SJSA1 (cell line): ENCODE measurements at regions not wholly inside any gene's neighbourhood (a gene's known extent, or its start where the extent isn't known, plus 50 kb on each side); places are given as distances from the start of the nearest gene placed in this dataset.
"Not testable (repeated sequence)": the region's sequence is repeated elsewhere in the genome, so short reads cannot be mapped to it uniquely, and the experiment has no call there.

Source experiments
- DNase-seq, 2 experiments: peaks; one replicate each; pipeline ENCODE4 v3.0.0-alpha.2; 2015 to 2020; ENCODE audit warnings: low spot score in 2 of 2, low read depth in 1 of 2
- H3K27ac ChIP-seq: fragments of 250-450 bp; sonication (Bioruptor Pico); 2 replicates; pipeline ENCODE4 v1.5.1; 2020; ENCODE audit warnings: mild to moderate bottlenecking, moderate library complexity
- H3K27me3 ChIP-seq: fragments of 250-450 bp; sonication (Bioruptor Pico); replicated peaks from 2 replicates; pipeline ENCODE4 v1.5.1; 2020; ENCODE audit warnings: mild to moderate bottlenecking, moderate library complexity
- H3K36me3 ChIP-seq: fragments of 250-450 bp; sonication (Bioruptor Pico); 2 replicates; pipeline ENCODE4 v1.5.1; 2020; ENCODE audit warnings: mild to moderate bottlenecking
- H3K4me1 ChIP-seq: fragments of 250-450 bp; sonication (Bioruptor Pico); replicated peaks from 2 replicates; pipeline ENCODE4 v1.6.1; 2021; ENCODE audit warnings: mild to moderate bottlenecking
- H3K4me3 ChIP-seq: fragments of 250-450 bp; sonication (Bioruptor Pico); 2 replicates; pipeline ENCODE4 v1.5.1; 2020; ENCODE audit warnings: mild to moderate bottlenecking
- H3K9me3 ChIP-seq: fragments of 250-450 bp; sonication (Bioruptor Pico); replicated peaks from 2 replicates; pipeline ENCODE4 v1.5.1; 2020; ENCODE audit warnings: mild to moderate bottlenecking

DNA sequence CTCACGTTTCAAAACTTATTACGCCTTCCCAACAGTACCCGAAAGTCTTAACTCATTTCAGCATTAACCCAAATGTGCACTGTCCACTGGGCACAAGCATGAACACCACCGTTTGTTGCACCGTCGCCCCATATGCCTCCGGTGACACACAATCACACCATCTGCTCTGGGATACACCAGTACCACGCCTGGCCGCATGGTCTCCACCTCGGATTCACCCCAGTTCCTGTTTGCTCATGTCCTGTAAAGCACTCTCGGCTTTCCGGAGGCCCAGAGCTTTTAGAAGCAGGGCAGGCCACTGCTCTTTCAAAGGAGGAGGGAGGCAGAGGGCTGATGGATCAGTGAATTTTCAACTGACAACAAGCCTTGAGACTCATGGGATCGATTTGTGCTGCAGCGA, 1570.0 kb upstream of the DEFB115 start:
- no peaks in the 10 kb centered on the region for H3K9me3 ChIP-seq
- H3K27ac ChIP-seq = no peak overlapping the region
- no peaks in the 10 kb centered on the region for H3K36me3 ChIP-seq
- H3K4me1 ChIP-seq = no peaks in the 10 kb centered on the region
- no peaks in the 10 kb centered on the region for H3K27me3 ChIP-seq
- DNase-seq = no peak
- H3K4me3 ChIP-seq = no peak overlapping the region

DNA sequence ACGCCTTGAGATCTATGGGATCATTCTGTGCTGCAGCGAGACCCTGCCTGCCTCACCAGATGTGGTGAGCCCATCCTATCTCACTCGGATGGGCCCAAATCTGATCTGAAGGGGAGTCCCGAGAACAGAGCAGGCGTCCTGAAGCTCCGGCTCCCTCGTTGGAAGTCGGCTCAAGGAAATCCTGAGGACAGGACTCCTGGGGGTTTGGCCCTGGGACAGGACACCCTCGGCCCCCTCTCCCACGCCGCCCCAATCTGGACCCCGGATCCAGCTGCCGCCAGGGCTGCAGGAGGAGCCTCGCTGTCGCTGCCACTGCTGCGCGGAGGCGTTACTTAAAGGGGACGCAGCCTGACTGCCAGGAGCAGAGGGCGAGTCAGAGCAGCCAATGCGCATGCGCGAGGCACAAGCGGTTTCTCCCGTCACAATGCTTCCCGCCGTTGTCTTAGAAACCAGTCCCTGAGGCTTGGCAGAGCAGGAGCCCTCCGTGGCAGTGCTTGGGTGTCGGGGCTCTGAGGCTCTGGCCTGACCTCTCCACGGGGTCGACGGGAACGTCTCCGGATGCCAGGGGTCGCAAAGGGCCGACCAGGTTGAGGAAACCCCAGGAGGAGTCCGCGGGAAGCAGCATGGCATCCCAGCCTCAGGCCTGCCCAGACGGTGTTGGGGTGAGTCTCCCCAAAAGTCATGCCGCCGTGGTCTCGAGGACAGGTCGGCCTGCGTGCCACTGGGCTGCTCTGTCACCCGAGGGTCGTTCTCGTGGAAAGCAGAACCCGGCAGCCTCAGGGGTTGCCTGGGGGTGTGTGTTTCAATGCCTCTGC, 1567.8 kb upstream of the DEFB115 start:
- Histone ChIP-seq H3K9me3 (no peaks in the 10 kb centered on the region), H3K4me3 (no peak overlapping the region), H3K36me3 (no peaks in the 10 kb centered on the region), H3K27ac (no peak overlapping the region), H3K27me3 (no peaks in the 10 kb centered on the region), H3K4me1 (no peaks in the 10 kb centered on the region)
- no peak for DNase-seq

DNA sequence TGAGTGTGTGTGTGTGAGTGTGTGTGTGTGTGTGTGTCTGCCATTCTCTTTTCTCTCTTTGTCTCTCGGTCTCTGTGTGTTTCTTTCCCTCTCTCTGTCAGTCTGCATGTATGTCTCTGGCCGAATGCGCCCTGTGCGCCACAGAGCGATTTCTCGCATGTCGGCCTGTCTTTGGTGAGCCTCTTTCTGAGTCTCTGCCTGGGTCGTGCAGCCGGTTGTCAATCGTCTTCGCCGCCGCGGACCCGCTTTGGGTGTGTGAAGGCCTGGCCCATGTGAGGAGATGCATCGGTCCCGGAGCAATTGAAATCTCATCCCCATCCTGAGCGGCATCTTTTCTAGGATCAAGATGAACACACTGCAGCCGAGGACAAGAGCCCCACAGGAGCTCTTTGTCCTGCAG, 1567.2 kb upstream of the DEFB115 start:
- Histone ChIP-seq H3K4me3 (no peak overlapping the region), H3K36me3 (no peaks in the 10 kb centered on the region), H3K27me3 (no peaks in the 10 kb centered on the region), H3K4me1 (no peaks in the 10 kb centered on the region), H3K27ac (no peak overlapping the region), H3K9me3 (no peaks in the 10 kb centered on the region)
- no peak for DNase-seq

- H3K4me1 ChIP-seq = no peaks in the 10 kb centered on the region
- H3K36me3 ChIP-seq = no peaks in the 10 kb centered on the region
- H3K27ac ChIP-seq = no peak overlapping the region
- no peak for DNase-seq
- no peaks in the 10 kb centered on the region for H3K27me3 ChIP-seq
- H3K4me3 ChIP-seq = no peak overlapping the region
- H3K9me3 ChIP-seq = no peaks in the 10 kb centered on the region
Measured at GRCh38 chr20:29740601-29740950, 1516.9 kb upstream of the DEFB115 start.

DNA sequence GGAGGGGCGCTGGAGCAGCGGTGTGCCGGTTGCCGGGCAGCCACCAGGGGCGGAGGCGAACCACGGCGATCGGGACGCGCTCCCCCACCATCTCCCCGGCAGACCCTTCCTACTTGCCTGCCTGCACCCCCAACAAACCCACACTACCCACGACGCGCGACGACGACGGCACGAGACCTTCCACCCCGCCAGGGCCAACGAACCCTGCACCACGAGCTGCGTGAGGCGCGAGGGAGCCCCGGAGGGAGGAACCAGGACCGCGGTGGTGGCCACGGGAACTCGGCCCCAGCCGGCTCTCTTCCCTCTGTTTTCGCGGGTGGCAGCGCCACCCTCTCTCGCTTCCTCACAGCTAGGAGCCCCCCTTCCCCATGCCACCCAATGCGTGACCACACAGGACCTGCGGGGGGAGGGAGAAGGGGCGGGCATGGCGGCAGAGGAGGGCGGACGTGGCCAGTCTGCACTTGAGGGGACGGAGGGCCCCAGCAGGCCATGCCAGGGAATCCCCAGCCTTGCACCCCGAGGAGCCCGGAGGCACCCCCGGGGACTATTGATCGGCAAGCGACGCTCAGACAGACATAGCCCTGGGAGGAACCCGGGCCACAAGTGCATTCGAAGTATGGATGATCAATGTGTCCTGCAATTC, 1516.4 kb upstream of the DEFB115 start:
- Histone ChIP-seq H3K9me3 (no peaks in the 10 kb centered on the region), H3K27me3 (no peaks in the 10 kb centered on the region), H3K36me3 (no peaks in the 10 kb centered on the region), H3K4me3 (no peak overlapping the region), H3K4me1 (no peaks in the 10 kb centered on the region), H3K27ac (no peak overlapping the region)
- peak in 1 of 2 experiments; percentile 26 for DNase-seq

DNA sequence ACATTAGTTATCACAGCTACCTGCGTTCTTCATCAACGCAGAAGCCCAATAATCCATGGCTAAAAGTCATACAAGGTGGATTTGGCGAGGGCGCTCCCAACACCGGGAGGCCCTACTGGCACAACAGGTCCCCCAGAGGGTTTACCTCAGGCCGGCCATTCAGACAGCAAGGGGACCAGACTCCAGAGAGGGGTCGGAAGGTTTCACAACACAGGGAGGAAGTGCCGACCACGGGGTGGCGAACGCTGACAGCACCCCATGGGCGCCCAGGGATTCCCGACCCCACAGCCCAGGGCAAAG, 1515.9 kb upstream of the DEFB115 start:
- peak in 1 of 2 experiments; percentile 41 for DNase-seq
- H3K36me3 ChIP-seq = no peaks in the 10 kb centered on the region
- no peak overlapping the region for H3K27ac ChIP-seq
- H3K9me3 ChIP-seq = no peaks in the 10 kb centered on the region
- H3K4me1 ChIP-seq = no peaks in the 10 kb centered on the region
- H3K4me3 ChIP-seq = no peak overlapping the region
- H3K27me3 ChIP-seq = no peaks in the 10 kb centered on the region

DNA sequence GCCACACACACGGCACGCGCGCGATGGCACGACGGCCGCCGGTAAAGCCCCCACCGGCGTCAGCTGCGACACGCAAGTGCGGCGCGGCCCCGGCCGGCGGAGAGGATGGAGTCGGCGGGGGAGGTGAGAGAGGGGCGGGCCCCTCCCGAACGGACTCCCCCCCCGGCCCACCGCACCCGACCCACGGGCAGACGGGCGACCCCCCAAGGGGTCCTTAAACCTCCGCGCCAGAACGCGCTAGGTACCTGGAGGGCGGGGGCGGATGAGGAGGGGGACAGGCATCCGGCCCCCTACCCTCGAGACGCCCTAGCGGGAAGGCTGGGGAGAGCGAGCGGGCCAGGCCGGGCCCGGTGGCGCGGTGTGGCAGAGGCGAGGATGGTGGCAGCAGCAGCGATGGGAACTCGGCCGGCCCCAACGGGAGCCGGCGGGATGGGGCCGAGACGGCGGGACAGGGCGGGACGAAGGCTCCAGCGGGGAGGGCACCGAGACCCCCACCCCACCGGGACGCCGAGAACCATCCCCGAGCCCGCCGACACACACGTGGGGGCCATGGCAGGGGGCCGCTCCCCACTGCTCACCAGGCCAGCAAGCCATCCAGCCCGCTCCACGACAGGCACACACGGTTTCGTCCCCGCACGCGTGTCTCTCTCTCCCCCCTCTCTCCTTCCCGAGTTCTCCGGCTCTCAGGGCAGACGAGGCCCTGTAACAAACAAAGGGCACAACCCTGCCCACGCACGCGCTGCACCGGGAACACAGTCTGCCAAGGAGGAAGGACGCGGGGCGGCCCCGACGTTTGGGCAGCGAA, 1515.4 kb upstream of the DEFB115 start:
- peak in 1 of 2 experiments; percentile 30 for DNase-seq
- Histone ChIP-seq H3K36me3 (no peaks in the 10 kb centered on the region), H3K4me1 (no peaks in the 10 kb centered on the region), H3K9me3 (no peaks in the 10 kb centered on the region), H3K27me3 (no peaks in the 10 kb centered on the region), H3K27ac (no peak overlapping the region), H3K4me3 (no peak overlapping the region)

GRCh38 chr20:29742699-29743100, 1514.8 kb upstream of the DEFB115 start:
- Histone ChIP-seq H3K9me3 (no peaks in the 10 kb centered on the region), H3K27ac (no peak overlapping the region), H3K4me3 (no peak overlapping the region), H3K36me3 (no peaks in the 10 kb centered on the region), H3K27me3 (no peaks in the 10 kb centered on the region), H3K4me1 (no peaks in the 10 kb centered on the region)
- DNase-seq = peak in 1 of 2 experiments; percentile 36

- Histone ChIP-seq H3K27me3 (no peaks in the 10 kb centered on the region), H3K27ac (no peak overlapping the region), H3K4me1 (no peaks in the 10 kb centered on the region), H3K36me3 (no peaks in the 10 kb centered on the region), H3K9me3 (no peaks in the 10 kb centered on the region), H3K4me3 (no peak overlapping the region)
- peak in 1 of 2 experiments; percentile 42 for DNase-seq
Measured at GRCh38 chr20:29743101-29743931, 1514.1 kb upstream of the DEFB115 start.

- no peaks in the 10 kb centered on the region for H3K27me3 ChIP-seq
- H3K9me3 ChIP-seq = no peaks in the 10 kb centered on the region
Measured at GRCh38 chr20:29744071-29744470, 1513.4 kb upstream of the DEFB115 start.

GRCh38 chr20:29745534-29746245, 1511.8 kb upstream of the DEFB115 start:
- H3K9me3 ChIP-seq, H3K27ac ChIP-seq, H3K4me3 ChIP-seq, H3K36me3 ChIP-seq, H3K4me1 ChIP-seq, H3K27me3 ChIP-seq, DNase-seq: not testable (repeated sequence)

More at GRCh38 chr20:29744071-29744470, 1513.4 kb upstream of the DEFB115 start:
- Histone ChIP-seq H3K27ac (no peak overlapping the region), H3K4me1 (no peaks in the 10 kb centered on the region), H3K4me3 (no peak overlapping the region), H3K36me3 (no peaks in the 10 kb centered on the region)
- DNase-seq = no peak

DNA sequence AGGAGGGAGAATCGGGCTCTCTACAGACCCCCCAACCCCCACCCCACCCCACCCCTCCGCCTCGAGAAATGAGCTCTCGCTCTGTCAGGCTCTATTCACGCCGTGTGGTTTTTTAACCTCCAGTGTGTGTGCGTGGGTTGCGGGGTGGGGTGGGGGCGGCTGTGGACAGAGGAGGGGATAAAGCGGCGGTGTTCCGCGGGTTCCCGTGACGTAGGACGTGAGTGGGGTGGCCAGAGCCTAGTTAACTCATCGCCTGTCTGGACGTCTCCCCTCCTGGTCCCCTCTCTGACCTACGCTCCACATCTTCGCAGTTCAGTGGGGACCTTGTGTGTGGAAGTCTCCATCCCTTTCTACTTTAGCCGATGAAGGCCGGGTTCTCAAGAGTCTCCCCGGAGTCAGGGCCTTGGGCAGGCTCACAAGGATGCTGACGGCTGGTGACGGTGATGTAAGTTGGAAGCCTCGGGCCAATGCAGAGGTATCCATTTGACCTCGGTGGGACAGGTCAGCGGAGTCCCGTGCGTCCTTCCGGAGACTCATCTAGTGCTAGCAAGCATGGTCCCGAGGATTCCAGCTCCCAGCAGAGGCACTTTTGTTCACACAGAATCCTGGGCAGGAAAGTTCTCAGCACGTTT, 1507.1 kb upstream of the DEFB115 start:
- Histone ChIP-seq H3K36me3 (no peaks in the 10 kb centered on the region), H3K4me1 (no peaks in the 10 kb centered on the region), H3K4me3 (no peak overlapping the region), H3K27ac (no peak overlapping the region), H3K27me3 (no peaks in the 10 kb centered on the region), H3K9me3 (no peaks in the 10 kb centered on the region)
- DNase-seq = no peak
